CD4-positive, alpha-beta T cell treated with Interleukin-1 beta for 1 hour (primary cell): ENCODE measurements at regions not wholly inside any gene's neighbourhood (a gene's known extent, or its start where the extent isn't known, plus 50 kb on each side); places are given as distances from the start of the nearest gene placed in this dataset.
"Not testable (repeated sequence)": the region's sequence is repeated elsewhere in the genome, so short reads cannot be mapped to it uniquely, and the experiment has no call there.

Experiments used
- DNase-seq, 2 donors: peaks; one replicate each; pipeline ENCODE4 v3.0.0-alpha.2; 2020 to 2022

- no peak for DNase-seq
These were observed 52.1 kb downstream of the PWWP3B start for GRCh38 chrX:106220177-106220576.

DNA sequence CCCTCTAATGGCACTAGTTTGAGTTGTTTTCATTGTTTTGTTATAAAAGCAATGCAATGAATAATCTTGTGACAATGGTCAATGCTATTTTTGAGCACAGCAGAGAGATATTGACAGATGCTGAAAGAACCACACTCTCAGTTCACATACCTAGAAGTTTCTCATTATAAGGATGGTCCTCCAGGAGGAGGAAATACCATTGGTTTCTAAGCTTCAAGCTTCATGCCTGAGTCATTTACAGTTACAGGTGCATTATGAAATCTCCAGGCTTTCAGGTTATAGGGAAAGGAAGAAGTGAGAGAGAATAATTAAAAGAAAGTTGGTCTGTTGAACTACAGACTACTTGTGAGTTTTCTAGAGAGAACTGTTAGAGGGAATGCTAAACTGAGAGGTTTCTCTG, 75.3 kb downstream of the PWWP3B start:
- DNase-seq = no peak

GRCh38 chrX:106246511-106246910, 78.4 kb downstream of the PWWP3B start:
- no peak for DNase-seq

GRCh38 chrX:106247162-106247561, 79.1 kb downstream of the PWWP3B start:
- no peak for DNase-seq

DNA sequence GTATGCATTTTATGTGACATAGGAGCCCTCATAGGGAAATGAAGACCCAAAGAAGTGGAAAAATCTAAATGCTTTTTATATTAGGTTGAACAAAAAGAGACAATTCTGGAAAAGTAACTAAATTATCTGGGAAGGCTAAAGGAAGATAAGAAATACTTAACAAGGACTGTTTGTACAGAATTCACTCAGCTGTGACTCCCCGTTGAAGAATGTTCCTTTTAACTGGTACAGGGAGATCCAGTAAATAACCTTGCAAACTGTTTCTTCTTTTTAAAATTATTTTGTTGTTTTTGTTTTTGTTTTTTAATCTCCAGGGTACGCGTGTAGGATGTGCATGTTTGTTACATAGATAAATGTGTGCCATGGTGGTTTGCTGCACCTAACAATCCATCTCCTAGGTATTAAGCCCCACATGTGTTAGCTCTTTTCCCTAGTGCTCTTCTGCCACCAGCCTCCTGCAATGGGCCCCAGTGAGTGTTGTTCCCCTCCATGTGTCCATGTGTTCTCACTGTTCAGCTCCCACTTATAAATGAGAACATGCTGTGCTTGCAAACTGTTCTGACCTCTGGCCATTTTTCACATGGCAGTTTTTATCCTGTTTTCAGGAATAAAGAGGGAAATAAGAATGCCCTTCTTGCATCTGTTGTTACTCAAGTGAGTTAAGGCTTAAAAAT, 81.7 kb downstream of the PWWP3B start:
- no peak for DNase-seq

DNA sequence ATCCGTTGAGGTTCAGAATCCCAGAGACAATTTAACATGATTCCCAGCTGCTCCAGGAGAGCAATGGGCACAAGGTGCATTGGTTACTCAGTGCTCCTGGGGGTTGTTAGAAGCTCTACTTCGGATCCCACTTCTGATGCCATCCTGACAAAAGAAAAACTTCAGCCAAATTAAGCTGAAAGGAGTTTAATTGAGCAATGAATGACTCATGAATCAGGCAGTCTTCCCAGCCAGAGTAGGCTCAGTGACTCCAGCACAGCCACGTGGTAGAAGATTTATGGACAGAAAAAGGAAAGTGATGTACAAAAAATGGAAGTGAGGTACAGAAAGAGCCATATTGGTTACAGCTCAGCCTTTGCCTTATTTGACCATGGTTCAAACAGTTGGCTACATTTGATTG, 95.7 kb downstream of the PWWP3B start:
- no peak for DNase-seq

DNA sequence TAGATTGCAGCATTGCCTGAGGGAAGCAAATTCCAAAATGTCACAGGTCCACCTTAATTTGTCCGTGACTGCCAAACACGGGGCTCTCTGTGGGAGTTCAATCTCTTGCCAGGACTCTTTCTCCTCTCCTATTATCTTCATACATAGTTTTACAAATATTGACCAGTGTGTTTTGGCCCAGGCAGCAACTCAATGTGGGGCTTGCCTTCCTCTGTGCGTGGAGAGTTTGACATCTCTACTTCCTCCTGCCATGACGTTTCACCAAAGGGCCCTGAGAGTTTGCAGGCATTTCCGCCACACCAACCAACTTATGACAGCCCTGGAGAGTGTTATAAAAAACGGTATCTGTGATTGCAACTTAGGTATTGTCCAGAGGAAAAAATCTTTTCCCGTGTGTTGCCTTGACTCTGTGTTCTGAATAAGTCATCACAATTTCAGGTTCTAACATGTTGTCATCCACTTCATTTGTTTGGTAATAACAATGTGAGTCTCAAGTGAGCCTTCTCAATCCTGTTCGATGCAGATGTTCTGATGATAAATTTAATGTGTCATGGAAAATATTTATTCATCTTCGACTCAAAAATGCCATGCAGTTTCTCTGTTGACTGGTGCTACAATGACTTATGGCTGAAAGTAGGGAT, 106.0 kb downstream of the PWWP3B start:
- DNase-seq = not testable (repeated sequence)

DNA sequence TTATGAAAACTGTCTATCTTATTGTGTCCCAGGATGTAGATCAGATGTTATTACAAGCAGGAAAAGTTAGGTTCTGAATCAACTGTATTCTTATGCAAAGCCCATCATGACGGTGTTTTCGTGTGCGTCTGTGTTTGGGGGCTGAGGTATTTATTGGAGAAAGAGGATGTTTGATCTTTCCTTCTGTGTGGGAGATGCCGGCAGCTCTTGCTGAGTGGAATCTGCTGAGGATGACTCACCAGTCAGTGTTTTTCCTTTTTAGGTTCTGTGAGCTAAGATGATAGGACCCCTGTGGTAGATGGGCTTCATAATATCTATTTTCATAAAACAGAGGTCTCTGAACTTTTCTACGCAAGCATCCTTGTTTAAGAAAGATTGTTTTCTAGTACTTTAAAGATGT, 107.1 kb downstream of the PWWP3B start:
- DNase-seq = not testable (repeated sequence)

DNA sequence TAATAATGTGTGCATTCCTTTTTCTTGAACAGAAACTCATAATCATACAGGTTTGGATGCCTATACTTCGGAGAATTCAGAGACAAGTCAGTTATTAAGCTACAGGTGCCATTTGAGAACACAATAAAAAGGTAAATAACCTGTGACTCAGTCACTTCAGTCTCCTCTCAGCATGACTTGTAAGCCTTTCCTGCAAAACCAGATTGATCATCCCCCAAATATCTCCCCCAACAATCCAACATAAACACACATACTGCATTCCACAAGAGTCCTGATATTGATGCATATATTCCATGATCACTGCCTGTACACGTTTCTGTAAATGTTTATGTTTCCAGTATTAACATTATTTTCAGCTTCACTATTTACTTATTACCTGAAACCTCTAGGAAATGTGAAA, 110.8 kb downstream of the PWWP3B start:
- no peak for DNase-seq

- DNase-seq = no peak
These were observed 113.3 kb downstream of the PWWP3B start for GRCh38 chrX:106281383-106281782.

- DNase-seq = no peak
These were observed 115.7 kb downstream of the PWWP3B start for GRCh38 chrX:106283841-106284240.

- no peak for DNase-seq
These were observed 116.4 kb downstream of the PWWP3B start for GRCh38 chrX:106284431-106285025.

DNA sequence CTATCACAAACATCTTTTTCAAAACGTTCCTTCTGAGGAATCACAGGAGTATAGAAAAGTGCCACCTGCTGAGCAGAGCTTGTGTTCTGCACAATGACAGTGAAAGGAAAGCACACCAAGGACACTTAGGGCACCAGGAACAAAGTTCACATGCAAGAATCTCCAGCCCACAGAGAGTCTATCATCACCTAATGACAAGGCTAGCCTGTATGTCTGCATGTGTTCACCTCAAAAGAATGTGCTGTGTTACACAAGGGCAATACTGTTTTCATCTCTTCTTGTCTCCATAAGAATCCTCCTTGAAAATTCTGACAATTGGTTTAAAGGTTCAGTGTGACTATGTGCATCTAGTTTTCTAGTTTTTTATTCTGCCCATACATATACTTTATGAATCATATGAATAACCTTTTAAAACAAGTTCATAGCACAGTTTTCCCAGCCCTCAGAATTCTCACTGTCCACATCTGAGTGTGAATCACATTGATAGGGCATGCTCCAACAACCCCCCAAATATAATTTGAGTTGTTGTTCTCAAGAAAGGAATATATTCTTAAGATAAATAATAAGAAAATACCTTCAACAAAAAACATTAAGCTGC, 118.0 kb downstream of the PWWP3B start:
- no peak for DNase-seq

DNA sequence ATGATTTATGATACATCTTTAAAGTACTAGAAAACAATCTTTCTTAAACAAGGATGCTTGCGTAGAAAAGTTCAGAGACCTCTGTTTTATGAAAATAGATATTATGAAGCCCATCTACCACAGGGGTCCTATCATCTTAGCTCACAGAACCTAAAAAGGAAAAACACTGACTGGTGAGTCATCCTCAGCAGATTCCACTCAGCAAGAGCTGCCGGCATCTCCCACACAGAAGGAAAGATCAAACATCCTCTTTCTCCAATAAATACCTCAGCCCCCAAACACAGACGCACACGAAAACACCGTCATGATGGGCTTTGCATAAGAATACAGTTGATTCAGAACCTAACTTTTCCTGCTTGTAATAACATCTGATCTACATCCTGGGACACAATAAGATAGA, 122.7 kb downstream of the PWWP3B start:
- not testable (repeated sequence) for DNase-seq

DNA sequence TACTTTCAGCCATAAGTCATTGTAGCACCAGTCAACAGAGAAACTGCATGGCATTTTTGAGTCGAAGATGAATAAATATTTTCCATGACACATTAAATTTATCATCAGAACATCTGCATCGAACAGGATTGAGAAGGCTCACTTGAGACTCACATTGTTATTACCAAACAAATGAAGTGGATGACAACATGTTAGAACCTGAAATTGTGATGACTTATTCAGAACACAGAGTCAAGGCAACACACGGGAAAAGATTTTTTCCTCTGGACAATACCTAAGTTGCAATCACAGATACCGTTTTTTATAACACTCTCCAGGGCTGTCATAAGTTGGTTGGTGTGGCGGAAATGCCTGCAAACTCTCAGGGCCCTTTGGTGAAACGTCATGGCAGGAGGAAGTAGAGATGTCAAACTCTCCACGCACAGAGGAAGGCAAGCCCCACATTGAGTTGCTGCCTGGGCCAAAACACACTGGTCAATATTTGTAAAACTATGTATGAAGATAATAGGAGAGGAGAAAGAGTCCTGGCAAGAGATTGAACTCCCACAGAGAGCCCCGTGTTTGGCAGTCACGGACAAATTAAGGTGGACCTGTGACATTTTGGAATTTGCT, 123.8 kb downstream of the PWWP3B start:
- DNase-seq = not testable (repeated sequence)

DNA sequence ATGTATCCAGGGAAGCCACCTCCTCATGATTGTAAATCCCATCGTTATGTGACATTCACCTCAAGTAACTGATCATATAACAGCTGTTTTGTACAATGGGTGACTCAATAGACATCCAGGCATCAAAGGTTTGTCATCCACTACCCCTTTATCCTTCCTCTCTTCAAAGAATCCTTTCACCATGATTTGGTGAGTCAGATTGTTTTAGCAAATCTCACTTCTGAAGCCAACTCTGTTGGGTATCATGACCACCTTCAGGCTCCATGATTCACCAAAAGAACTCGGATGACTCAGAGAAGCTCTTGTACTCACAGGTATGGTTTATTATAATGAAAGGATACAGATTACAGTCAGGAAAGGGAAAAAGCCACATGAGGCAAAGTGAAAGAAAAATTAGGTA, 132.1 kb downstream of the PWWP3B start:
- DNase-seq = no peak

DNA sequence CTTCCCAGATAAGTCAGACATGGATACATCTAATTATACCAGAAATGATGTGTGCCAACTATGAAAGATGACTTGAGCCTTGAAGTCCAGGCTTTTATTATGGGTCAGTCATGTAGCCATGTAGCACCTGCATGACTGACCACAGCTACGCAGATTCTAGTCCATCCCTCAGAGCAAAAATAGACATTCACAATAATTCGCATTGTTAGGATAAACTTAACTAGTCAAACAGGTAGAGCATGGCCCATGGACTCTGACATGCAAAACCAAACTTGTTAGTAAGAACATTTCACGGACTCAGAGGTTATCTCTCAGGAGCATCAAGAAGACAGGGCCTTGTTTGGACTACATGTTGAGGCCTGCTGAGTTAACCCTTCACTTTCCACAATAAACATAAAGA, 132.6 kb downstream of the PWWP3B start:
- no peak for DNase-seq

DNA sequence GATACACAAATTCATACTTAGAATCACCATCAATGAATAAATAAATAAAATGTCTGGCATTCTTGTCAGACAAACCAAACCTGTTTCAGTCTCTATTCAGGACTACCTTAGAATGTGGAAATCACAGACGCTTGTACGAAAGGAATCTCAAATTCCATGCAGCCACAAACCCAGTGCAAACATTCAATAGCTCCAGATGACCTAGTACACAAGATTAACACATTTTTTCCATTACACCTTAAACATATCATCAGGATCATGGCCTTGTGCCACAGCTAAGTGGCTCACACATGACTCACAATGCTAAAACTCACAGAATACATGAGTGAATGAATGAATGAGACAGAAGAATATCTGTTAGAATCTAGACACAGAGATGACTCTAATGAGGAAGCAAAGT, 134.2 kb downstream of the PWWP3B start:
- DNase-seq = no peak

DNA sequence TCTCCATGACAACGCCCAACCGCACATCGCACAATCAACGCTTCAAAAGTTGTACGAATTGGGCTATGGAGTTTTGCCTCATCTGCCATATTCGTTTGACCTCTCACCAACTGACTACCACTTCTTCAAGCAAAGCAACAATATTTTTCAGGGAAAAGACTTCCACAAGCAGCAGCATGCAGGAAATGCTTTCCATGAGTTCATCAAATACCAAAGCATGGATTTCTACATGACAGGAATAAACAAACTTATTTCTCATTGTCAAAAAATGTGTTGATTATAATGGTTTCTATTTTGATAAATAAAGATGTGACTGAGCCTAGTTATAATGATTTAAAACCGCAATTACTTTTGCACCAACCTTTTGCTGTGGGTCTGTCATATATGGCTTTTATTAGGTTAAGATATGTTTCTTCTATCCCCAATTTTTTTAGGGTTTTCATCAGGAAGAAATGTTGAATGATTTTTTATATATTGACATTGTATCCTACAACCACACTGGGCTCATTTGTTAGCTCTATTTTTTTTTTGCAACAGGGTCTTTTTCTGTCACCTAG, 138.4 kb downstream of the PWWP3B start:
- DNase-seq = no peak

GRCh38 chrX:106323357-106323756, 155.3 kb downstream of the PWWP3B start:
- DNase-seq = no peak

GRCh38 chrX:106331606-106332005, 163.5 kb downstream of the PWWP3B start:
- no peak for DNase-seq

DNA sequence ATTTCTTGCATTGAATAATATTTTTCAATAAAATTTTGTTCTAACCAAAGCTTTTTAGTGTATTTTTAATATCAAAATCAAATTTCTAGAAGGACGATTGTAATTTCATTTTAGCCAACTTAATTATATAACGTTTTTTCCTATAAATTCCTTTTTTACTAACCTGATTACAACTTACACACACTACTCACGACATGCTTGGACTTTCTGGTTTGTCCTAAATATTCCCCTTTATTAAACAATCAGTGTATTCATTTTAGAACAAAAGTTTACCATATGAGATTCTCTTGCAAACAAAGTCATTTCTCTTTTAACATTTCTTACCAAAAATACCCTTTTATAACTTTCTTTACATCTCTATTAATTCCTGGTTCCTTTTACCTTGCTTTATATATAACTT, 173.7 kb downstream of the PWWP3B start:
- no peak for DNase-seq

GRCh38 chrX:106356580-106356979, 188.5 kb downstream of the PWWP3B start:
- DNase-seq = no peak
